K562 (cell line): ENCODE measurements at regions not wholly inside any gene's neighbourhood (a gene's known extent, or its start where the extent isn't known, plus 50 kb on each side); places are given as distances from the start of the nearest gene placed in this dataset.

Source experiments
- ATAC-seq: fragments of 200-7000 bp; cut with Tn5 transposase; 3 replicates; pipeline ENCODE4 v1.9.1; 2020; ENCODE audit warnings: moderate library complexity
- BruUV-seq: library from RNA; stranded (reverse); fragments of 400-500 nt; replicated peaks from 2 replicates; lab custom pipeline; 2021; lab: Mats Ljungman, UMichigan
- CTCF ChIA-PET: fragments of 300-600 bp; formaldehyde crosslinking; extraction: SDS; loops from one replicate; lab custom pipeline; 2021; ENCODE audit warnings: low intra/inter-chr PET ratio; lab: Yijun Ruan, JAX
- POLR2A ChIA-PET: fragments of 300-600, 350-650 bp; sonication (Branson Sonifier 250); formaldehyde crosslinking; extraction: SDS; loops from one replicate; lab custom pipeline; 2021; ENCODE audit warnings: antibody characterized with exemption, inconsistent platforms; lab: Yijun Ruan, JAX
- DNase-seq, 4 experiments: peaks; one replicate each; pipeline versions ENCODE4 v3.0.0 to v3.0.0-alpha.2; 2011 to 2018; ENCODE audit warnings: low spot score in 3 of 4, mixed read lengths in 3 of 4; ENCODE audit errors: extremely low read depth in 1 of 4
- FAIRE-seq: peaks from 2 replicates; lab custom pipeline; 2011; peaks lifted over from hg19 to GRCh38; lab: Jason Lieb, UNC
- H2AFZ ChIP-seq: 2 replicates; pipeline ENCODE4 v1.6.0; 2011; ENCODE audit warnings: low read depth, low read length, control low read depth, inconsistent platforms
- H3K27ac ChIP-seq: fragments of 200-600 bp; 3 replicates; pipeline ENCODE4 v1.8.0; 2011; ENCODE audit warnings: low read depth, mild to moderate bottlenecking, control low read depth, inconsistent platforms, low read length, moderate library complexity, mixed read lengths; ENCODE audit errors: extremely low read depth
- H3K27me3 ChIP-seq, 2 experiments: fragments of 300-600 bp in 1 of 2; 2 replicates in 1 of 2; 3 replicates in 1 of 2; pipeline versions ENCODE4 v1.6.0 to v1.8.0; 2011; ENCODE audit warnings: inconsistent platforms in 2 of 2, low read length in 2 of 2, mild to moderate bottlenecking in 1 of 2, mixed read lengths in 1 of 2, moderate library complexity in 1 of 2; ENCODE audit not compliant: control insufficient read depth in 2 of 2, insufficient read depth in 2 of 2
- H3K36me3 ChIP-seq: fragments of 300-600 bp; 3 replicates; pipeline ENCODE4 v1.8.0; 2011; ENCODE audit warnings: mild to moderate bottlenecking, low read length, inconsistent platforms; ENCODE audit not compliant: control insufficient read depth, insufficient read depth
- H3K4me1 ChIP-seq, 2 experiments: fragments of 200-600 bp in 1 of 2; replicated peaks in 1 of 2; 2 replicates in 1 of 2; 3 replicates in 1 of 2; pipeline versions ENCODE4 v1.5.1 to v1.8.0; 2011; ENCODE audit warnings: inconsistent platforms in 2 of 2, low read length in 2 of 2, mild to moderate bottlenecking in 1 of 2, mixed read lengths in 1 of 2, moderate library complexity in 1 of 2; ENCODE audit not compliant: control insufficient read depth in 2 of 2, insufficient read depth in 2 of 2
- H3K4me2 ChIP-seq: 2 replicates; pipeline ENCODE4 v1.6.1; 2011; ENCODE audit warnings: low read length, control low read depth, inconsistent platforms, mixed read lengths; ENCODE audit not compliant: insufficient read depth
- H3K4me3 ChIP-seq: fragments of 200-600 bp; sonication (generic), shearing (Covaris generic); 2 replicates; pipeline ENCODE4 v1.5.1; 2016; ENCODE audit warnings: control low read depth, inconsistent platforms
- H3K79me2 ChIP-seq: fragments of 200-600 bp; 3 replicates; pipeline ENCODE4 v1.8.0; 2011; ENCODE audit warnings: low read length, inconsistent platforms; ENCODE audit not compliant: control insufficient read depth, insufficient read depth
- H3K9ac ChIP-seq, 2 experiments: 2 replicates each; pipeline versions ENCODE4 v1.6.0 to v1.6.1; 2011; ENCODE audit warnings: low read depth in 2 of 2, low read length in 2 of 2, control low read depth in 1 of 2, inconsistent platforms in 1 of 2, mild to moderate bottlenecking in 1 of 2, mixed read lengths in 1 of 2; ENCODE audit not compliant: insufficient read depth in 1 of 2
- H3K9me1 ChIP-seq: one replicate; pipeline ENCODE4 v1.6.0; 2011; ENCODE audit warnings: inconsistent platforms, mild to moderate bottlenecking, low read length, moderate library complexity; ENCODE audit not compliant: control insufficient read depth, insufficient read depth
- H3K9me3 ChIP-seq: replicated peaks from 2 replicates; pipeline ENCODE4 v1.5.1; 2011; ENCODE audit warnings: low read depth, low read length, inconsistent platforms; ENCODE audit not compliant: control insufficient read depth, insufficient read depth
- H4K20me1 ChIP-seq: replicated peaks from 2 replicates; pipeline ENCODE4 v1.6.1; 2011; ENCODE audit warnings: low read length, inconsistent platforms, mixed read lengths; ENCODE audit not compliant: control insufficient read depth, insufficient read depth
- ADNP ChIP-seq: fragments of 200-800 bp; sonication (Bioruptor generic); IDR thresholded peaks from 2 replicates; pipeline ENCODE4 v1.6.1; 2016; ENCODE audit warnings: missing genetic modification characterization, missing compliant biosample characterization
- AFF4 ChIP-seq: sonication (generic); formaldehyde crosslinking; IDR thresholded peaks from 2 replicates; pipeline ENCODE4 v1.8.0; 2023; ENCODE audit warnings: mild to moderate bottlenecking, missing genetic modification reagents
- BCLAF1 ChIP-seq, 2 experiments: fragments of 450-650 bp in 1 of 2; IDR thresholded peaks; 2 replicates each; pipeline ENCODE4 v1.6.1; 2011 to 2017; ENCODE audit warnings: low read depth in 2 of 2, antibody characterized with exemption in 1 of 2, borderline replicate concordance in 1 of 2, low read length in 1 of 2, mild to moderate bottlenecking in 1 of 2, mixed read lengths in 1 of 2; ENCODE audit not compliant: control insufficient read depth in 1 of 2
- HDAC2 ChIP-seq: fragments of 450-650 bp; IDR thresholded peaks from 2 replicates; pipeline ENCODE4 v1.6.1; 2016; ENCODE audit warnings: mild to moderate bottlenecking
- HLTF ChIP-seq: fragments of 450-650 bp; IDR thresholded peaks from 2 replicates; pipeline ENCODE4 v1.6.1; 2016
- LARP7 ChIP-seq: fragments of 450-650 bp; IDR thresholded peaks from 2 replicates; pipeline ENCODE4 v1.6.1; 2016
- PATZ1 ChIP-seq: fragments of 250-450 bp; sonication (Bioruptor Pico); IDR thresholded peaks from 2 replicates; pipeline ENCODE4 v1.5.0; 2020; ENCODE audit warnings: mild to moderate bottlenecking, borderline replicate concordance
- RBM39 ChIP-seq: fragments of 200-400 bp; formaldehyde crosslinking; optimal IDR thresholded peaks from 2 replicates; pipeline ENCODE3; 2018; ENCODE audit warnings: low read depth, low read length
- SMAD2 ChIP-seq: fragments of 150-350 bp; IDR thresholded peaks from 2 replicates; pipeline ENCODE4 v1.6.1; 2014; ENCODE audit warnings: low read depth, mild to moderate bottlenecking, low read length
- TGIF2 ChIP-seq: sonication (generic); formaldehyde crosslinking; IDR thresholded peaks from 2 replicates; pipeline ENCODE4 v1.8.1; 2022; ENCODE audit warnings: mild to moderate bottlenecking, missing genetic modification reagents, moderate library complexity
- ZBTB8A ChIP-seq: fragments of 450-650 bp; IDR thresholded peaks from 2 replicates; pipeline ENCODE4 v1.6.1; 2018; ENCODE audit warnings: mild to moderate bottlenecking, moderate library complexity; ENCODE audit not compliant: partially characterized antibody
- ZNF143 ChIP-seq: sonication (generic); formaldehyde crosslinking; IDR thresholded peaks from 2 replicates; pipeline ENCODE4 v1.9.0; 2022; ENCODE audit warnings: mild to moderate bottlenecking, missing genetic modification reagents
- ZNF41 ChIP-seq: fragments of 250-450 bp; sonication (Bioruptor Pico); conservative IDR thresholded peaks from 2 replicates; pipeline ENCODE4 v1.4.0; 2020; ENCODE audit warnings: mild to moderate bottlenecking
- ZNF583 ChIP-seq: fragments of 250-450 bp; sonication (Bioruptor Pico); IDR thresholded peaks from 2 replicates; pipeline ENCODE4 v1.4.0; 2020
- ZNF75A ChIP-seq: fragments of 450-650 bp; formaldehyde crosslinking; IDR thresholded peaks from 2 replicates; pipeline ENCODE4 v1.4.0; 2020; ENCODE audit warnings: mild to moderate bottlenecking
- WGBS: fragments of 100-300 bp; shearing (Covaris generic); methylation state at CpG from one replicate; pipeline ENCODE4 v1.1.6; 2016; ENCODE audit warnings: low coverage, mixed read lengths; ENCODE audit not compliant: insufficient coverage; ENCODE audit errors: missing lambda C conversion rate; 5-methylcytosine and 5-hydroxymethylcytosine counted together
- in situ Hi-C: fragments of 300-500 bp; cut with MboI; formaldehyde crosslinking; loops from 4 replicates; pipeline ENCODE4 v1.15.0; 2018; ENCODE audit warnings: inconsistent platforms, mixed read lengths
- intact Hi-C: fragments of 100-400 bp; cut with micrococcal nuclease; formaldehyde crosslinking; loops from 2 replicates; pipeline ENCODE4 v1.14.2; 2022

GRCh38 chr1:55527831-55528230 lies 312.7 kb upstream of the USP24 start:
- ATAC-seq, result no peak
- in situ Hi-C loops, result no loop called here
- no peak for TF ChIP-seq ZBTB8A
- no peak for TF ChIP-seq SMAD2
- no peak for TF ChIP-seq HDAC2
- no peak for TF ChIP-seq ZNF583 (CRISPR knock-in tag)
- no peak for TF ChIP-seq LARP7
- TF ChIP-seq BCLAF1 (IDR thresholded peaks at IDR 0.05; ENCODE audit: borderline replicate concordance in 1 of 2, control insufficient read depth in 1 of 2, low read depth in 2 of 2, low read length in 1 of 2), result no peak
- no peak for TF ChIP-seq RBM39
- TF ChIP-seq ZNF41 (CRISPR knock-in tag), result no peak
- TF ChIP-seq ZNF75A (CRISPR knock-in tag), result no peak
- no peak for TF ChIP-seq TGIF2
- TF ChIP-seq ADNP, result no peak
- no peak for TF ChIP-seq HLTF
- TF ChIP-seq ZNF143 (CRISPR knock-in tag), result no peak
- TF ChIP-seq PATZ1 (CRISPR knock-in tag), result no peak
- TF ChIP-seq AFF4 (CRISPR knock-in tag), result no peak

More at GRCh38 chr1:55527831-55528230, 312.7 kb upstream of the USP24 start:
- Histone ChIP-seq H3K9me3 (no peaks in the 10 kb centered on the region), H3K27ac (no peak overlapping the region), H3K4me1 (no peaks in the 10 kb centered on the region), H4K20me1 (no peaks in the 10 kb centered on the region), H3K79me2 (no peaks in the 10 kb centered on the region), H3K36me3 (no peaks in the 10 kb centered on the region), H3K4me2 (no peak overlapping the region), H3K9ac (no peak overlapping the region), H3K4me3 (no peak overlapping the region), H3K27me3 (no peaks in the 10 kb centered on the region), H2AFZ (no peak overlapping the region), H3K9me1 (no peaks in the 10 kb centered on the region)
- ChIA-PET POLR2A (interaction anchor here (0.8 to 1.3 kb wide), 2 partner anchors 9 to 1253 kb away, joined by 3 to 5 read pairs; no protein-coding TSS in a partner anchor), CTCF (no interaction called here)
- FAIRE-seq (no peak), DNase-seq (no peak)
- intact Hi-C loops, result no loop called here
- 0% methylated on average over 1 of the region's 1 CpG for WGBS
- no TSS peak for BruUV-seq
